Mesothelial cell of epicardium (in vitro differentiated cells): ENCODE measurements at regions not wholly inside any gene's neighbourhood (a gene's known extent, or its start where the extent isn't known, plus 50 kb on each side); places are given as distances from the start of the nearest gene placed in this dataset.

Source experiments
- DNase-seq, 2 experiments: peaks; one replicate each; pipeline ENCODE4 v3.0.0; 2021; ENCODE audit warnings: low spot score in 2 of 2; ENCODE audit not compliant: unreplicated experiment in 2 of 2
- H3K27ac Mint-ChIP-seq: 2 replicates; pipeline ENCODE4 v1.8.0; 2021; ENCODE audit warnings: mixed read lengths
- H3K27me3 Mint-ChIP-seq: 2 replicates; pipeline ENCODE4 v1.8.0; 2021; ENCODE audit warnings: low read depth, mixed read lengths
- H3K36me3 Mint-ChIP-seq: 2 replicates; pipeline ENCODE4 v1.8.0; 2021; ENCODE audit warnings: mixed read lengths
- H3K4me1 Mint-ChIP-seq: 2 replicates; pipeline ENCODE4 v1.8.0; 2021; ENCODE audit warnings: mixed read lengths
- H3K4me3 Mint-ChIP-seq: 2 replicates; pipeline ENCODE4 v1.8.0; 2021; ENCODE audit warnings: mild to moderate bottlenecking, moderate library complexity, mixed read lengths
- H3K9me3 Mint-ChIP-seq: 2 replicates; pipeline ENCODE4 v1.8.0; 2021; ENCODE audit warnings: mixed read lengths
- TF ChIP-seq, protein P1 (sequence below): fragments of 200-600 bp; sonication (generic); IDR thresholded peaks from one replicate; pipeline ENCODE4 v1.5.0; 2021; ENCODE audit warnings: antibody characterized with exemption; ENCODE audit not compliant: unreplicated experiment

DNA sequence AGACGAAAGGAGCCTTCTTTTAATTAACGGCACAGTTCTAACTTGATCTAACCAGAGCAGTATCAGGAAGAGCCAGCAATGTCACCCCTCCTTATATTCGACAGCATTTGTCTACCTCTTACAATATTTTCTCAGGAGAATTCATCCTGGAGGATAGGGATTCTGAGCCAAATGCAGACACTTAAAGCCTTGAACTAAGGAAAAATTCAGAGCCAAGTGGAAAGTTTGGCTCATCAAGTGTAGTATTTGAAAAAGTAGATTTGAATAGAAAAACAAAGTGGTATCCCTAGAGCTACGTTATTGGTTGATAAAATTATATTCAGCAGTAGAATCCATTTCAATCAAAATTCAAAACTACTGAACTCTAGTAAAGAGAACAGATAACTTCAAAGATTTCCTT lies 732.0 kb upstream of the ADGRL2 start:
- TF ChIP-seq, protein P1, sequence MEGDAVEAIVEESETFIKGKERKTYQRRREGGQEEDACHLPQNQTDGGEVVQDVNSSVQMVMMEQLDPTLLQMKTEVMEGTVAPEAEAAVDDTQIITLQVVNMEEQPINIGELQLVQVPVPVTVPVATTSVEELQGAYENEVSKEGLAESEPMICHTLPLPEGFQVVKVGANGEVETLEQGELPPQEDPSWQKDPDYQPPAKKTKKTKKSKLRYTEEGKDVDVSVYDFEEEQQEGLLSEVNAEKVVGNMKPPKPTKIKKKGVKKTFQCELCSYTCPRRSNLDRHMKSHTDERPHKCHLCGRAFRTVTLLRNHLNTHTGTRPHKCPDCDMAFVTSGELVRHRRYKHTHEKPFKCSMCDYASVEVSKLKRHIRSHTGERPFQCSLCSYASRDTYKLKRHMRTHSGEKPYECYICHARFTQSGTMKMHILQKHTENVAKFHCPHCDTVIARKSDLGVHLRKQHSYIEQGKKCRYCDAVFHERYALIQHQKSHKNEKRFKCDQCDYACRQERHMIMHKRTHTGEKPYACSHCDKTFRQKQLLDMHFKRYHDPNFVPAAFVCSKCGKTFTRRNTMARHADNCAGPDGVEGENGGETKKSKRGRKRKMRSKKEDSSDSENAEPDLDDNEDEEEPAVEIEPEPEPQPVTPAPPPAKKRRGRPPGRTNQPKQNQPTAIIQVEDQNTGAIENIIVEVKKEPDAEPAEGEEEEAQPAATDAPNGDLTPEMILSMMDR: no peak
- H3K9me3 Mint-ChIP-seq: no peaks in the 10 kb centered on the region
- no peak overlapping the region for H3K27ac Mint-ChIP-seq
- H3K27me3 Mint-ChIP-seq: no peaks in the 10 kb centered on the region
- no peak for DNase-seq
- no peak overlapping the region for H3K4me3 Mint-ChIP-seq
- H3K4me1 Mint-ChIP-seq: peaks cover 2% of the 10 kb centered on the region
- no peaks in the 10 kb centered on the region for H3K36me3 Mint-ChIP-seq

DNA sequence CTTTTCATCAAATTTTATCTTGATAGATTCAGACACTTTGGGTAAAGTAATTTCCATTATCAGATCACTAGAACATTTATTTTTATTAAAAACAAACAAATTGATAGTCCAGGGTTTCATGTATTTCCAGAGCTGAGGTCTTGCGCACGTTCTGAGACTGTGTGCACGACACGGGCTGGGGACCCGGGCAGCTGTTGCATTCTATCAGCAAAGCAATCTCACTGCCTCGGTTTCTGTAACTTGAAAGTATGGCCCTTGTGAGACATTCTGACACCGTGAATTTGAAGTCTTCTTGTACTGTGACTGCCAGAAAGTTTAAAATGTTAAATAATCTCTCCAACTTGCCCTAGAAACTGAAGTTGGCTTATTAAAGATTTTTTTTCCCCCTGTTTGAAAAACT lies 746.9 kb upstream of the ADGRL2 start:
- no peak overlapping the region for H3K27ac Mint-ChIP-seq
- H3K27me3 Mint-ChIP-seq: no peaks in the 10 kb centered on the region
- TF ChIP-seq, protein P1: no peak
- peaks cover 7% of the 10 kb centered on the region for H3K4me1 Mint-ChIP-seq
- no peak overlapping the region for H3K4me3 Mint-ChIP-seq
- DNase-seq: no peak
- no peaks in the 10 kb centered on the region for H3K36me3 Mint-ChIP-seq
- H3K9me3 Mint-ChIP-seq: no peaks in the 10 kb centered on the region

DNA sequence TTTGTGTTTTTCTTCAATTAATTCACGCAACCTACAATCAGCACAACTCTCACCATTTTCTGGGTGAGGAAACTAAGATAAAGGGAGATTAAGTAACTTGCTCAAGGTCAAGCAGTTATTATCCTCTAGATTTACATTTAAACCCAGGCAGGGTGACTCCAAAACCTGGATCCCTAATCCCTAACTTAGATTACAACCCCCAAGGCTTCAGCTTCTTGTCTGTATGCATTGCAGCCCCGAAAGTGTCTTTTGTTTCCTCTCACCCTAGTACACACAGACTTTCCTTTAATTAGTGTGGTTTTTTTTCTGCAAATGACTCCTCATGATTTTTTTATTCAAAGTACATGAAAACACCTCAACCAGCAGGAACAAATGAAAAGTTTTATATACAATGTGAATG lies 748.6 kb upstream of the ADGRL2 start:
- peaks cover 7% of the 10 kb centered on the region for H3K4me1 Mint-ChIP-seq
- H3K27me3 Mint-ChIP-seq: no peaks in the 10 kb centered on the region
- H3K36me3 Mint-ChIP-seq: no peaks in the 10 kb centered on the region
- TF ChIP-seq, protein P1: no peak
- no peak overlapping the region for H3K4me3 Mint-ChIP-seq
- no peak for DNase-seq
- no peaks in the 10 kb centered on the region for H3K9me3 Mint-ChIP-seq
- no peak overlapping the region for H3K27ac Mint-ChIP-seq

DNA sequence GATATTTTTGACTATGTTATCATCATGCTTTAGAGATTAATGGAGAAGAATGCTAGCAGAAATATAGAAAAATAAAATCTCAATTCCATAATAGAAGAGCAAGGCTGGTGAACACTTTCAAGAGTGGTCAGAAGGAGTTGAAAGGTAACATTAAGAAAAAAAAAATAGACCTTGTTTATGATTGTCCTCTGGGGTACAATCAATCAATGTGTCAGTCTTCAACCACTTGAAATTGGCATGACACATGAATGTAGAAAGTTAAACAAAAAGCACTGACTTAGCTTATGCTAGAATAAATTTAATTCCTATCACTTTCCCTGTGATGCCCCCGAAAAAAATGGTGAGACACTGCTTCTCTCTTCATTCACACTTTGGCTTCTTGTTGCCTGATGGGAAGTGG lies 750.3 kb upstream of the ADGRL2 start:
- no peak overlapping the region for H3K27ac Mint-ChIP-seq
- TF ChIP-seq, protein P1: no peak
- no peak overlapping the region for H3K4me3 Mint-ChIP-seq
- no peaks in the 10 kb centered on the region for H3K27me3 Mint-ChIP-seq
- H3K9me3 Mint-ChIP-seq: no peaks in the 10 kb centered on the region
- no peaks in the 10 kb centered on the region for H3K36me3 Mint-ChIP-seq
- peaks cover 7% of the 10 kb centered on the region for H3K4me1 Mint-ChIP-seq
- DNase-seq: no peak

DNA sequence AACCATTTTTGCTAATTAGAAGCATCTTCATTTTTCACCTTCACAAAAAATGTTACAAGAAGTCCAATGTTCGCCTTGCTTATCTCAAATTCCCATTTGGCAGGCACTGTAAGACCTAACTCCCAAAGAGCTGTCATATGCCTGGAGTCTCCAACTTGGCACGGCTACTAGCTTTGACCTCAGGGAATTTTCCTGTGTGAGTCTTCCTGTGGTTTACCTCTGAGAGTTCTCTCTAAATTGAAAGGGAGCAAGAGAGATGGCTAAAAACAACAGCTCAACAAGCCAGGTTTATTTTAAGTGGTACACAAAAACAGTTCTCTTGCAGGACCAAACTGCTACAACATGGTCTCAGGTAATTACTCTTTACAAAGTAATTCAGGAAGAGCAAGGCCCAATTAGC lies 756.0 kb upstream of the ADGRL2 start:
- H3K9me3 Mint-ChIP-seq: no peaks in the 10 kb centered on the region
- H3K4me3 Mint-ChIP-seq: no peak overlapping the region
- H3K27me3 Mint-ChIP-seq: no peaks in the 10 kb centered on the region
- no peak overlapping the region for H3K27ac Mint-ChIP-seq
- H3K36me3 Mint-ChIP-seq: no peaks in the 10 kb centered on the region
- TF ChIP-seq, protein P1: no peak
- H3K4me1 Mint-ChIP-seq: no peaks in the 10 kb centered on the region
- no peak for DNase-seq

DNA sequence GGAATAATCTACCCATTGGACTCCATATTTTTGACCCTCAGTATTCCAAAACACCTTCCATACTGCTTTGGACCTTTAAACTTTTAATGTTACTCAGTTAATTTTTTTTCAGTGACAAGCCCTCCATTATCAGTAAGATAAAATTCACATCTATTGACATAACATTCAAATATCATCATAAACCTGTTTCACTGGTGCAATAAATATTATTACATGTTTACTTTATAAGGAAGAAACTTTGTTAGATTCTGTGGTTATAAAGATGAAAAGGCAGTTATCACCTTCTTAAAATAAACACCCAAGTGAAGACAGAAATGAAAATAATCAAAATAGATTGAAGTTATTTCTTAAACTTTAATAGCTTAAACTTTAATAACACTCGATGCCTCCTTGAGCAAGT lies 758.5 kb upstream of the ADGRL2 start:
- Mint-ChIP-seq H3K4me3 (no peak overlapping the region), H3K4me1 (no peaks in the 10 kb centered on the region), H3K36me3 (no peaks in the 10 kb centered on the region), H3K27me3 (no peaks in the 10 kb centered on the region), H3K9me3 (no peaks in the 10 kb centered on the region), H3K27ac (no peak overlapping the region)
- DNase-seq: no peak
- TF ChIP-seq, protein P1: no peak
